Lung microvascular endothelial cell (primary cell): ENCODE measurements at regions not wholly inside any gene's neighbourhood (a gene's known extent, or its start where the extent isn't known, plus 50 kb on each side); places are given as distances from the start of the nearest gene placed in this dataset.
"Not testable (repeated sequence)": the region's sequence is repeated elsewhere in the genome, so short reads cannot be mapped to it uniquely, and the experiment has no call there.

ENCODE experiments used
- DNase-seq, 2 donors: peaks; one replicate each; pipeline versions ENCODE4 v3.0.0 to v3.0.0-alpha.2; 2010; ENCODE audit warnings: low read depth in 2 of 2

DNA sequence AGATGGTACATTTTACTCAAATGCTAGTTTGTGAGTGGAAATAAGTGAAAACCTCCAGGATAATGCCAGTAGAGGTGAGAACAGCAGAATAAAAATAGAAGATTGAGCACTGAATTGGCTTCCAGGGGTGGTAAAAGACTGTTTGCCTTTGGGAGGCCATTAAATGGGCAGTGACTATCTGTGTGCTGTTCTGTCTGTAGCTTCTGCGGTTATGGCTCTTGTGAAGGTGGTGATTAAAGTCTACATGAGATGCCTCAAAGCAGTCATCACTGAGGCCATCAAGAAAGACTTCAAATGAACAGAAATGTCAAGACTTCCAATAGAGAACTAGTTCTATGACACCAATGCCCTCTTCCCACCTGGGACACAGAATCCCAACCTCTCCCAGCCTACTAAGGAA lies 108.8 kb downstream of the EFHB start:
- DNase-seq = no peak

GRCh38 chr3:19822805-19823204 lies 111.2 kb downstream of the EFHB start:
- no peak for DNase-seq

DNA sequence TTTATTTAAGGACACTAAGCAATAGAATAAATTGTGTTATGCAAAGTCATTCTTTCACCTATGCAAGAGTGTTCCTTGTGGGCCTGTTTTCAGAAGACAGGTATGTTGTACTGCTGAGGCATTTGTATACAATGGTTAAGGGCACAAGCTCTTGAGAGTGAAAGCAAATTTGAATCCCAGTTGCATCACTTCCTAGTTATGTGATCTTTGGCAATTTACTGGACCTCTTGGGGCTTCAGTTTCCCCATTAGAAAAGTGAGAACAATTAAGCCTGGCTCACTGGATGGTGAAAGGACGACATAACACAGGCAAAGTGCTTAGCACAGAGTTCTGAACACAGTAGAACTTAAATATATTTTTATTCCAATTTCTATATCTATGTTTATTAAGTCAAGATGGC lies 117.4 kb downstream of the EFHB start:
- no peak for DNase-seq

DNA sequence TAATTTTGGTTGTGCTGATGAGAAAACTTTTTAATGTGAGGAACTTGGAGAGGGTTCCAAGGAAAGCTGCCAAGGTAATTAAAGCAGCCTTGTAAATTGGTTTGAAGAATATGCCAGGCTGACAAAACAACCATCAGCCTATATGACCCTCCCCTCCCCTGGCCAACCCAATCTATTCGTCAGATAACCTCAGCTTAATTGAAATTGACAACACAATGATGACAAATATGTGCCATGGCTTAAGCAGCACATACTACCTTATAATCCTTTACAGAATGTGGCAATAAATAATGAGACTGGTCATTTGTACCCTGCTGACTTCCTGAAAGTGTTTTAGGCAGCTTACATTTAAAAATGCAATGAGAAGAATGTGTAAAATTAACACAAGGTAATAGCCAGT lies 118.2 kb downstream of the EFHB start:
- no peak for DNase-seq

DNA sequence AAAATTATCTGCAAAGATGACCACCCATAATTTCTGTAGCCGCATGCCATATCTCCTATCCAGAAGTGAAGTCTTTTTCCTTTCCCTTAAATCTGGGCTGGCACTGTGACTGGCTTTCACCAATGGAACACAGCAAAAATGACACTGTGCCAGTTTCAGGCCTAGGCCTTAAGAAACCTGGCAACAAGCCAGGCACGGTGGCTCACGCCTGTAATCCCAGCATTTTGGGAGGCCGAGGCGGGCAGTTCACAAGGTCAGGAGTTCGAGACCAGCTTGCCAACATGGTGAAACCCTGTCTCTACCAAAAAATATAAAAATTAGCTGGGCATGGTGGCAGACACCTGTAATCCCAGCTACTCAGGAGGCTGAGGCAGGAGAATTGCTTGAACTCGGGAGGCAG lies 120.3 kb downstream of the EFHB start:
- not testable (repeated sequence) for DNase-seq

- DNase-seq = no peak
These were observed 122.3 kb downstream of the EFHB start for GRCh38 chr3:19811689-19812088.

GRCh38 chr3:19808834-19809233 lies 125.2 kb downstream of the EFHB start:
- DNase-seq = no peak

- DNase-seq = no peak
These were observed 134.1 kb downstream of the EFHB start for GRCh38 chr3:19799887-19800286.

DNA sequence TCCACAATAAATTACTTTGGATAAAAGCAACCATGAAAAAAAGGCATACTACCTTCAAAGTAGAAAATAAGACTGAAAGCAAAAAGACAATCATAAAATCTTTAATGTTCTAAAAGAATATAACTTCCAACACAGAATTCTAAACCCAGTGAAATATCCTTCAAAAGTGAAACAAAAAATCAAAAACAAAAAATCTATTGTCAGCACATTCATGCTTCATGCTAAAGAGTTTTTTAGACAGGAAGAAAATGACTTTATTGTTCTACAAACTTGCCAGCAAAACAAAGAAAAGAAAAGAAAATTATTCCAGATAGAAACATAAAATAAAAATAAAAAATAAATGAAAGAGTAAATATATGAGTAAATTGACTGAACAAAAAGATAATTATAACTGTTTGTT lies 134.9 kb downstream of the EFHB start:
- no peak for DNase-seq

DNA sequence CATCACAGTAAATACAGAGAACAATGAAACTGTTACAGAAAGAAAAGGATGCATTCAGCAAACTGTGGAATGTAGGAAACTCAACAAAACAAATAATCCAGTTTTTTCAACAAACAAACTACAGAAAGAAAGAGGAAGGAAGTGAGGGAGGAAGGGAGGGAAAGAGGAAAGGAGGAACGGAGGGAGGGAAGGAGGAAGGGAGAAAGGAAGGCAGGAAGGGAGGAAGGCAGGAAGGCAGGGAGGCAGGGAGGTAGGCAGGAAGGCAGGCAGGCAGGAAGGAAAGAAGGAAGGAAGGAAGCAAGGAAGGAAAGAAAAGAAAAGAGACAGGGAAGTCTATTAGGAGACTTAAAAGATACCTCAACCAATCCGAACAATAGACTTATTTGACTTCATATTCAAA lies 135.7 kb downstream of the EFHB start:
- DNase-seq = no peak

DNA sequence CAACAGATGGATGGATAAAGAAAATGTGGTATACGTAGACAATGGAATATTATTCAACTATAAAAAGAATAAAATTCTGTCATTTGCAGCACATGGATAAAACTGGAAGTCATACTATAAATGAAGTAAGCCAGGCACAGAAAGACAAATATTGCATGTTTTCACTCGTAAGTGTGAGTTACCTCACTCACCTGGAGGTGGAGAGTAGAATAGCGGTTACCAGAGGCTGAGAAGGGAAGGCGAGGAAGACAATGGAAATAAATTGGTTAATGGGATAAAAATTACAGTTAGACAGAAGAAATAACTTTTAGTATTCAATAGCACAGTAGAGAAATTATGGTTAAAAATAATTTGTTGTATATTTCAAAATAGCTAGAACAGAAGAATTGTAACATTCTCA lies 141.6 kb downstream of the EFHB start:
- DNase-seq = no peak

GRCh38 chr3:19775765-19776164 lies 158.3 kb downstream of the EFHB start:
- no peak for DNase-seq

DNA sequence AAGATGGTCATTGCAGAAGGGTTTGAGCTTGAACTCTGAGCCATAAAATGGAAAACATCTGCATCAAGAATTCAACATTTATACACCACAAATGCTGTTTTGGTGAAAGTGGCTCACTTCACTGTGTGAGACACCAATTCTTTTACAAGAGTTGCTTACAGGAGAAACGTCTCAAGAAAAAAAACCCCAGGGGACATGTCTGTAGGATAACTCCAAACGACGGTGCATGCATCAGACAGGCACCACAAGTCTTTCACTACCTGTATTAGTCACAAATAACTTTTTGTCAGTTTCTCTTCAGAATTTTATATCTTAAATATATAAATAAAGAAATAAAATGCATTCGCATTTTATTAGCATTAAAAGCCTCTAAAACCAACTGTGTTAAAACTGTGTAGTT lies 164.3 kb downstream of the EFHB start:
- DNase-seq = no peak

DNA sequence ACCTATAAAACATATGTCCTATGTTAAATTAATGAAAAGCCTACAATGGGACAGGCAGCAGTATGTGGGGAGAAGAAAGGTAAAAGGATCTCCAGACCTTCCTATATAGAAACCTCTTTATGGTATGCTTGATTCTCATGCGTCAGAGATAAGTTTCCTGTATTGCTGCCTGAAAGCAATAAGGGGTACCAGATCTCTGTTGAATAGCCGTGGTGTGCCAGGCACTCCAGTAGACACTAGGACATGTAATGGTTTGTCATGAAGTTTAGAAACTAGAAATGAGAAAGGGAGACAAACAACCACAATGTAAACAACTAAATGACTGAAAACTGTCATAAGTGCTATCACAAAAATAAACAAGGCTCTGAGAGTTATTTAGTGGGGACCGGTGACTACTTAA lies 168.1 kb downstream of the EFHB start:
- no peak for DNase-seq

GRCh38 chr3:19757773-19758172 lies 176.2 kb downstream of the EFHB start:
- DNase-seq = no peak

GRCh38 chr3:19749448-19750017 lies 184.5 kb downstream of the EFHB start:
- DNase-seq = no peak

- DNase-seq = no peak
These were observed 185.1 kb downstream of the EFHB start for GRCh38 chr3:19748782-19749447.

- no peak for DNase-seq
These were observed 190.0 kb downstream of the EFHB start for GRCh38 chr3:19744047-19744446.

GRCh38 chr3:19742935-19743334 lies 191.1 kb downstream of the EFHB start:
- no peak for DNase-seq

- no peak for DNase-seq
These were observed 194.5 kb downstream of the EFHB start for GRCh38 chr3:19739504-19739903.

DNA sequence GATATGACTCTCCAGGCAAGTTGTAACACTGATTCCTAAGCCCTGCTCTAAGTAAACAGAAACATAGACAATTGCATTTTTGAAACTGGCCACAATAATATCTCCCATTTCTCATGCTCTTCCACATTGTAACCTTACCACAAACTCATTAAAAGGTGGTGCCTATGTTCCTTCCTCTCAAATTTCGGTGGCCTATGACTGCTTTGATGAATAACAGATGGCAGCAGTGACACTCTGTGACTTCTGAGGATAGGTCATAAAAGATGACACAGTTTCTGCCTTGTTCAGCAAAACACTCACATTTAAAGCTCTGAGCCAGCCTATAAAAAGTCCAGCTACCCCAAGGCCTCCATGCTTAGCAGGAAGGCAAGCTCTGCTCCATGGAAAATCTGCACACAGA lies 195.2 kb downstream of the EFHB start:
- DNase-seq = no peak

- DNase-seq = no peak
These were observed 198.9 kb downstream of the EFHB start for GRCh38 chr3:19735111-19735510.

DNA sequence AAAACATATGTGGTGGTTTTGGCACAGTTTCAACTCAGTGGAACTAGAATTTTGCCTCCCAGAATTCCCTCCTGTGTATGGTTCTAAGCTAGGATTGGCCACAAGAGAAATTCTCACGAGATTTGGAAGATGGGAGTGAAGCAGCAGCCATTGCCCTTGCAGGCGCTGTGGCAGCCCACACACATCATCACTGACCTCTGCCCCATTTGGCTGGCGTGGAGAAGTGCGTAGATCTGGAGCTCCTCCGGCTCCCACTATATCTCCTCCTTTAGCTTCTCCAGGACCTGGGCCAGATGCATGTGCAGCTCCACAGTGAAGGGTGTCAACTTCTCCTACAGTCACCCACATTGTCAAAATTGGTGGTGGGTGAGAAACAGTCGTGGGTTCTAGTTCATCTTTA lies 199.6 kb downstream of the EFHB start:
- DNase-seq = no peak

- no peak for DNase-seq
These were observed 209.0 kb downstream of the EFHB start for GRCh38 chr3:19725000-19725399.
